PC-9 (cell line): ENCODE measurements at regions not wholly inside any gene's neighbourhood (a gene's known extent, or its start where the extent isn't known, plus 50 kb on each side); places are given as distances from the start of the nearest gene placed in this dataset.

Source experiments
- BruUV-seq: library from RNA; stranded (reverse); fragments of 400-500 nt; replicated peaks from 2 replicates; lab custom pipeline; 2021; lab: Mats Ljungman, UMichigan
- CTCF ChIA-PET: fragments of 300-600 bp; sonication (Branson Sonifier 250); formaldehyde crosslinking; loops from one replicate; lab custom pipeline; 2022; ENCODE audit warnings: antibody characterized with exemption; lab: Charles Lee
- POLR2A ChIA-PET: fragments of 300-600 bp; sonication (Branson Sonifier 250); formaldehyde crosslinking; loops from one replicate; lab custom pipeline; 2022; ENCODE audit warnings: antibody characterized with exemption; ENCODE audit not compliant: unreplicated experiment; lab: Charles Lee
- DNase-seq, 2 experiments: peaks; one replicate each; pipeline versions ENCODE4 v3.0.0 to v3.0.0-alpha.2; 2015 to 2022; ENCODE audit warnings: mixed read lengths in 1 of 2
- H2AFZ ChIP-seq: fragments of 200-600 bp; sonication (generic); 2 replicates; pipeline ENCODE4 v1.8.1; 2017; ENCODE audit warnings: antibody characterized with exemption
- H3F3A ChIP-seq: fragments of 200-600 bp; sonication (generic); 2 replicates; pipeline ENCODE4 v1.8.1; 2017; ENCODE audit warnings: antibody characterized with exemption, mild to moderate bottlenecking, low read depth; ENCODE audit not compliant: insufficient read depth
- H3K27ac ChIP-seq: fragments of 200-600 bp; sonication (generic); 2 replicates; pipeline ENCODE4 v1.6.1; 2016; ENCODE audit warnings: mixed run types
- H3K27me3 ChIP-seq: fragments of 200-600 bp; sonication (generic); 2 replicates; pipeline ENCODE4 v1.6.1; 2016; ENCODE audit warnings: low read depth, mixed run types; ENCODE audit not compliant: insufficient read depth
- H3K36me3 ChIP-seq: fragments of 200-600 bp; sonication (generic); 2 replicates; pipeline ENCODE4 v1.6.1; 2016; ENCODE audit warnings: low read depth, mixed run types
- H3K4me1 ChIP-seq: fragments of 200-600 bp; sonication (generic); replicated peaks from 2 replicates; pipeline ENCODE4 v1.6.1; 2016; ENCODE audit warnings: mixed run types; ENCODE audit not compliant: insufficient read depth
- H3K4me2 ChIP-seq: fragments of 200-600 bp; sonication (generic); 2 replicates; pipeline ENCODE4 v1.6.1; 2017; ENCODE audit warnings: mixed run types
- H3K4me3 ChIP-seq: fragments of 200-600 bp; sonication (generic); 2 replicates; pipeline ENCODE4 v1.6.1; 2016; ENCODE audit warnings: mixed run types
- H3K79me2 ChIP-seq: fragments of 200-600 bp; sonication (generic); 2 replicates; pipeline ENCODE4 v1.6.1; 2017; ENCODE audit warnings: low read depth, mixed run types
- H3K9me2 ChIP-seq: fragments of 200-600 bp; sonication (generic); 2 replicates; pipeline ENCODE4 v1.8.1; 2017; ENCODE audit warnings: mild to moderate bottlenecking; ENCODE audit not compliant: insufficient read depth
- H3K9me3 ChIP-seq: fragments of 200-600 bp; sonication (generic); 2 replicates; pipeline ENCODE4 v1.8.1; 2016; ENCODE audit warnings: low read depth; ENCODE audit not compliant: insufficient read depth
- H4K20me1 ChIP-seq: fragments of 200-600 bp; sonication (generic); 2 replicates; pipeline ENCODE4 v1.8.1; 2017; ENCODE audit not compliant: insufficient read depth
- EZH2 ChIP-seq: fragments of 200-600 bp; sonication (generic); IDR thresholded peaks from 2 replicates; pipeline ENCODE4 v1.8.0; 2017; ENCODE audit warnings: antibody characterized with exemption, low read depth
- intact Hi-C: fragments of 100-400 bp; cut with micrococcal nuclease; formaldehyde crosslinking; loops from one replicate; pipeline ENCODE4 v1.10.0; 2022; ENCODE audit not compliant: unreplicated experiment
- TF ChIP-seq, protein P1 (sequence below): fragments of 200-600 bp; sonication (generic); conservative IDR thresholded peaks from 2 replicates; pipeline ENCODE4 v1.6.1; 2017; ENCODE audit warnings: mixed run types, antibody characterized with exemption, mild to moderate bottlenecking, moderate library complexity

DNA sequence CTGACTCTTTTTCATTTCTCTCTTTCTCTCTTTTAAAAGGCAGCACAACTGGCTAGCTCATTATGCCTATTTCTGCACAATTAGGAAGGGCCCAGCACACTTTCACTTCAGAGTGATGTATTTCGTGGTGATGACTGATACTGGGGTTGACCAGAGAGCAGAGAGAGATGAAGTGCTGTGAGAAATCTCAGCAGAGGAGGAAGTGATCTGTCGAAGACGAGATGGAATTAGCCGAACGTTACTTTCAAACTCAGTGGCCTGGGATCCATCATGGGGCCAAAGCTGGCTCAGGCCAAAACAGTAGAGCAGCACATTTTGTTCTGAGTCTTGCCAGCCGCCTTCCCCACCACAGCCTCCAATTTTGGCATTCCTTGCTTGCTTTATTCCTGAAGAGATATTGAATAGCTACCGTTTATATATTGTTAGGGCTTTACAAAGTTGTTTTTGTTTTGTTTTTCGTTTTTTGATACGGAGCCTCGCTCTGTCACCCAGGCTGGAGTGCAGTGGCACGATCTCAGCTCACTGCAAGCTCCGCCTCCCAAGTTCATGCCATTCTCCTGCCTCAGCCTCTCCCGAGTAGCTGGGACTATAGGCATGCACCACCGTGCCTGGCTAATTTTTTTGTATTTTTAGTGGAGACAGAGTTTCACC is 213.2 kb upstream of the ECI2 start:
- H3K9me2 ChIP-seq, result no peaks in the 10 kb centered on the region
- H3K27me3 ChIP-seq, result no peaks in the 10 kb centered on the region
- H2AFZ ChIP-seq, result no peak overlapping the region
- no peak overlapping the region for H3K4me3 ChIP-seq
- DNase-seq, result no peak
- ChIA-PET POLR2A (no interaction called here), CTCF (no interaction called here)
- intact Hi-C loops, result no loop called here
- no peaks in the 10 kb centered on the region for H3F3A ChIP-seq
- H3K9me3 ChIP-seq, result no peaks in the 10 kb centered on the region
- H3K4me1 ChIP-seq, result peaks cover 12% of the 10 kb centered on the region; the same call in 1 of the 2 replicates
- no peaks in the 10 kb centered on the region for H4K20me1 ChIP-seq
- TF ChIP-seq EZH2, result no peak
- TF ChIP-seq, protein P1, sequence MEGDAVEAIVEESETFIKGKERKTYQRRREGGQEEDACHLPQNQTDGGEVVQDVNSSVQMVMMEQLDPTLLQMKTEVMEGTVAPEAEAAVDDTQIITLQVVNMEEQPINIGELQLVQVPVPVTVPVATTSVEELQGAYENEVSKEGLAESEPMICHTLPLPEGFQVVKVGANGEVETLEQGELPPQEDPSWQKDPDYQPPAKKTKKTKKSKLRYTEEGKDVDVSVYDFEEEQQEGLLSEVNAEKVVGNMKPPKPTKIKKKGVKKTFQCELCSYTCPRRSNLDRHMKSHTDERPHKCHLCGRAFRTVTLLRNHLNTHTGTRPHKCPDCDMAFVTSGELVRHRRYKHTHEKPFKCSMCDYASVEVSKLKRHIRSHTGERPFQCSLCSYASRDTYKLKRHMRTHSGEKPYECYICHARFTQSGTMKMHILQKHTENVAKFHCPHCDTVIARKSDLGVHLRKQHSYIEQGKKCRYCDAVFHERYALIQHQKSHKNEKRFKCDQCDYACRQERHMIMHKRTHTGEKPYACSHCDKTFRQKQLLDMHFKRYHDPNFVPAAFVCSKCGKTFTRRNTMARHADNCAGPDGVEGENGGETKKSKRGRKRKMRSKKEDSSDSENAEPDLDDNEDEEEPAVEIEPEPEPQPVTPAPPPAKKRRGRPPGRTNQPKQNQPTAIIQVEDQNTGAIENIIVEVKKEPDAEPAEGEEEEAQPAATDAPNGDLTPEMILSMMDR, result no peak
- no TSS peak for BruUV-seq
- H3K79me2 ChIP-seq, result no peaks in the 10 kb centered on the region
- H3K4me2 ChIP-seq, result no peak overlapping the region
- H3K27ac ChIP-seq, result no peak overlapping the region
- no peaks in the 10 kb centered on the region for H3K36me3 ChIP-seq

DNA sequence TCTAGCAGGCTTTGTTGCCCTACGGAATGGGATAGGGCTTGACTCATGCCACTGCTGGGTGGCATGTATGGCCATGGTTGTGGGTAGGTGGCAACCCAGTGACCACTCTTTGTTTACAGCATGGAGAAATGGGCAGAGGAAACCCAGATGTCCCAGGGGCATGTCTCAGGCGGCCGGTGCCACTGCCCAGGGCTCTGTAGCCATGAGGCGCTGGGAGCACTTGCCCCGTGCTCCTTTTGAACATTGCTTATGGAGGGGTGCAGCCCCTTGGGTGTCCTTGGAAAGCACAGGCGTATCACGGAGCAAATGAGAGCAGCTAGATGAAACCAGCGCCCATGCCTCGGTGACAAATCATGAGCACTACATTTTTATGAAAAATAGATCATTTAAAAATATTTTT is 212.5 kb upstream of the ECI2 start:
- BruUV-seq, result no TSS peak
- no peak overlapping the region for H3K4me2 ChIP-seq
- POLR2A ChIA-PET, result no interaction called here
- no peak overlapping the region for H3K4me3 ChIP-seq
- no peaks in the 10 kb centered on the region for H3K36me3 ChIP-seq
- TF ChIP-seq EZH2, result no peak
- TF ChIP-seq, protein P1, result no peak
- no peaks in the 10 kb centered on the region for H3K27me3 ChIP-seq
- intact Hi-C loops, result no loop called here
- H3K9me3 ChIP-seq, result no peaks in the 10 kb centered on the region
- H3F3A ChIP-seq, result no peaks in the 10 kb centered on the region
- no peak overlapping the region for H2AFZ ChIP-seq
- H3K4me1 ChIP-seq, result peaks cover 12% of the 10 kb centered on the region; the same call in 1 of the 2 replicates
- H3K27ac ChIP-seq, result no peak overlapping the region
- CTCF ChIA-PET, result no interaction called here
- DNase-seq, result no peak
- no peaks in the 10 kb centered on the region for H3K79me2 ChIP-seq
- no peaks in the 10 kb centered on the region for H4K20me1 ChIP-seq
- no peaks in the 10 kb centered on the region for H3K9me2 ChIP-seq

DNA sequence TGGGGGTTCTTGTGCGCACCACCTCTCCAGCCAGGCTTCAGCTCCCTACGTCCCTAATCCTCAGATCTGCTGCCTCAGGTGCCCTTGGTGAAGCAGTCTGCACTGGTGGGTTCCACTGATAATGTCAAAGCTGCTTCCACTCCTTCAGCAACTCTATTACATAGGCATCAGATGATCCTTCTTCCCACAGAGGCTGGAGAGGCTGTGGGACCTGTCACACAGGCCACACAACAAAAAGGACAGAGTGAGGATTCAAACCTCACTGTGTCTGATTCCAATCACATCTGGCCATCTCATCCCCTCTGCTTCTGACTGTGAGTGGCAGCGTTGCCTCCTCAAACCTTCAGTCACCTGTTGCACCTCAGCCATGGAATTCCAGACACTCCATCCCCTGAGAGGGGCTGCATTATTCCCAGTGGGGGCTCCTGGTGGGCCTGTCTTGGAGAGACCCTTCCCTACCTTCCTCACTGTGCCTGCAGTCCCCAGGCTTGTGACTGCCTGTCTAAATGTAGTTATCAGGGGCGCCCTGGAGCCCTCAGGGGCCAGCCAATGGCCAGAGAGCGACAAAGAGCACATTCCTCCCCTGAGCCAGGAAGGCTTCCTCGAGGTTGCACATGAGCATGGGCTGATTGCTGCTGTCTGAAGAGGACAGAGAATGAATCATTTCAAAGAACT is 211.4 kb upstream of the ECI2 start:
- no peaks in the 10 kb centered on the region for H3K9me3 ChIP-seq
- TF ChIP-seq, protein P1, result no peak
- no peak for TF ChIP-seq EZH2
- H3K79me2 ChIP-seq, result no peaks in the 10 kb centered on the region
- intact Hi-C loops, result no loop called here
- H3K4me1 ChIP-seq, result peaks cover 6% of the 10 kb centered on the region; the same call in 1 of the 2 replicates
- H4K20me1 ChIP-seq, result no peaks in the 10 kb centered on the region
- H3F3A ChIP-seq, result no peaks in the 10 kb centered on the region
- no peak overlapping the region for H3K4me2 ChIP-seq
- BruUV-seq, result no TSS peak
- H3K27ac ChIP-seq, result no peak overlapping the region
- H3K9me2 ChIP-seq, result no peaks in the 10 kb centered on the region
- H2AFZ ChIP-seq, result no peak overlapping the region
- H3K27me3 ChIP-seq, result no peaks in the 10 kb centered on the region
- POLR2A ChIA-PET, result no interaction called here
- CTCF ChIA-PET, result no interaction called here
- no peaks in the 10 kb centered on the region for H3K36me3 ChIP-seq
- no peak overlapping the region for H3K4me3 ChIP-seq
- no peak for DNase-seq
